OCI-LY1 (cell line): ENCODE measurements at regions not wholly inside any gene's neighbourhood (a gene's known extent, or its start where the extent isn't known, plus 50 kb on each side); places are given as distances from the start of the nearest gene placed in this dataset.
"Not testable (repeated sequence)": the region's sequence is repeated elsewhere in the genome, so short reads cannot be mapped to it uniquely, and the experiment has no call there.

Source experiments
- CTCF ChIP-seq: fragments of 200-600 bp; sonication (generic), shearing (Covaris generic); IDR thresholded peaks from 2 replicates; pipeline ENCODE4 v1.5.1; 2017; ENCODE audit warnings: mild to moderate bottlenecking, antibody characterized with exemption, low read length, moderate library complexity, mixed read lengths
- EZH2 ChIP-seq: fragments of 200-600 bp; sonication (generic), shearing (Covaris generic); IDR thresholded peaks from 2 replicates; pipeline ENCODE4 v1.8.0; 2017; ENCODE audit warnings: borderline replicate concordance, mixed run types, mild to moderate bottlenecking, antibody characterized with exemption, low read length, moderate library complexity, mixed read lengths

GRCh38 chr7:153766926-153767325, 285.3 kb upstream of the DPP6 start:
- not testable (repeated sequence) for TF ChIP-seq CTCF, EZH2
